ENCODE measurements at regions not wholly inside any gene's neighbourhood (a gene's known extent, or its start where the extent isn't known, plus 50 kb on each side); places are given as distances from the start of the nearest gene placed in this dataset.

DNA sequence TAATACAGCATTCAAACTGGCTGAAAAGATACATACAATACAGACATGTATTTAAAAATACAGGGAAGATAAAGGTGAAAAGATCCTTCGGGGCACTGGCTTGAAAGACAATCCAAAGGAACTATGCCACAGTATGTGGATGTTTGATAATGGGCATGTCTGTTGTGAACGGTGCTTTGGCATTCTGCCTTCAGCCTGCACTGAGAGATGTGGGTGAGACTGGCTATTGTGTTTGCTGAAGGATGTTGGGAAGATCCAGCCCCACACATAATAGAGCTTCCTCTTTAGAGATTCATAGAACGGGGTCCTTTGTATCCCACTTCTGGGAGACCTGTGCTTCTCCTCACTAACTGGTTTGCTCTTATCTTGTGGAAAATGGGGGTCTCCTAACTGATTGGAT lies 65.1 kb upstream of the CXCR4 start:
- TF ChIP-seq, protein P1, sequence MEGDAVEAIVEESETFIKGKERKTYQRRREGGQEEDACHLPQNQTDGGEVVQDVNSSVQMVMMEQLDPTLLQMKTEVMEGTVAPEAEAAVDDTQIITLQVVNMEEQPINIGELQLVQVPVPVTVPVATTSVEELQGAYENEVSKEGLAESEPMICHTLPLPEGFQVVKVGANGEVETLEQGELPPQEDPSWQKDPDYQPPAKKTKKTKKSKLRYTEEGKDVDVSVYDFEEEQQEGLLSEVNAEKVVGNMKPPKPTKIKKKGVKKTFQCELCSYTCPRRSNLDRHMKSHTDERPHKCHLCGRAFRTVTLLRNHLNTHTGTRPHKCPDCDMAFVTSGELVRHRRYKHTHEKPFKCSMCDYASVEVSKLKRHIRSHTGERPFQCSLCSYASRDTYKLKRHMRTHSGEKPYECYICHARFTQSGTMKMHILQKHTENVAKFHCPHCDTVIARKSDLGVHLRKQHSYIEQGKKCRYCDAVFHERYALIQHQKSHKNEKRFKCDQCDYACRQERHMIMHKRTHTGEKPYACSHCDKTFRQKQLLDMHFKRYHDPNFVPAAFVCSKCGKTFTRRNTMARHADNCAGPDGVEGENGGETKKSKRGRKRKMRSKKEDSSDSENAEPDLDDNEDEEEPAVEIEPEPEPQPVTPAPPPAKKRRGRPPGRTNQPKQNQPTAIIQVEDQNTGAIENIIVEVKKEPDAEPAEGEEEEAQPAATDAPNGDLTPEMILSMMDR (IDR thresholded peaks at IDR 0.05) = no peak
- TF ChIP-seq EP300 (IDR thresholded peaks at IDR 0.05) (no peak), POLR2A (IDR thresholded peaks at IDR 0.05) (no peak)

All from tibial nerve (tissue), 4 donors.